CD8-positive, alpha-beta memory T cell (primary cell): ENCODE measurements at regions not wholly inside any gene's neighbourhood (a gene's known extent, or its start where the extent isn't known, plus 50 kb on each side); places are given as distances from the start of the nearest gene placed in this dataset.
"Not testable (repeated sequence)": the region's sequence is repeated elsewhere in the genome, so short reads cannot be mapped to it uniquely, and the experiment has no call there.

Experiments
- CTCF ChIA-PET: fragments of 350-600 bp; sonication (Branson Sonifier 250); formaldehyde crosslinking; loops from one replicate; lab custom pipeline; 2021; ENCODE audit warnings: antibody characterized with exemption; lab: Charles Lee
- POLR2A ChIA-PET: fragments of 350-600 bp; sonication (Branson Sonifier 250); formaldehyde crosslinking; loops from one replicate; lab custom pipeline; 2021; ENCODE audit warnings: antibody characterized with exemption; lab: Charles Lee
- DNase-seq, 5 donors: peaks; one replicate each; pipeline versions ENCODE4 v3.0.0 to v3.0.0-alpha.2; 2020 to 2022; ENCODE audit warnings: mixed read lengths in 1 of 5
- H3K27ac ChIP-seq: one replicate; pipeline ENCODE4 v1.7.0; 2013; ENCODE audit warnings: low read depth, mild to moderate bottlenecking, low read length, moderate library complexity
- H3K27me3 ChIP-seq: 2 replicates; pipeline ENCODE4 v1.7.0; 2013; ENCODE audit warnings: low read length, mild to moderate bottlenecking; ENCODE audit not compliant: insufficient read depth, poor library complexity, severe bottlenecking
- H3K36me3 ChIP-seq: 2 replicates; pipeline ENCODE4 v1.7.0; 2013; ENCODE audit warnings: mild to moderate bottlenecking, low read length, moderate library complexity; ENCODE audit not compliant: insufficient read depth
- H3K4me1 ChIP-seq: 2 replicates; pipeline ENCODE4 v1.7.0; 2013; ENCODE audit warnings: mild to moderate bottlenecking, low read length, moderate library complexity; ENCODE audit not compliant: insufficient read depth
- H3K4me3 ChIP-seq: 2 replicates; pipeline ENCODE4 v1.7.0; 2013; ENCODE audit warnings: mild to moderate bottlenecking, low read length
- H3K9me3 ChIP-seq: 2 replicates; pipeline ENCODE4 v1.7.0; 2013; ENCODE audit warnings: mild to moderate bottlenecking, low read length
- H3K27ac Mint-ChIP-seq, 8 donors: one replicate each; pipeline ENCODE4 v1.8.0; 2020 to 2021; ENCODE audit warnings: mixed read lengths in 8 of 8, mild to moderate bottlenecking in 6 of 8, inconsistent platforms in 3 of 8, moderate library complexity in 3 of 8
- H3K27me3 Mint-ChIP-seq, 2 donors: one replicate each; pipeline ENCODE4 v1.8.0; 2020 to 2021; ENCODE audit warnings: mixed read lengths in 2 of 2, mild to moderate bottlenecking in 1 of 2, moderate library complexity in 1 of 2
- H3K36me3 Mint-ChIP-seq, 3 donors: one replicate each; pipeline ENCODE4 v1.8.0; 2020 to 2021; ENCODE audit warnings: mixed read lengths in 3 of 3, inconsistent platforms in 1 of 3, mild to moderate bottlenecking in 1 of 3
- H3K4me1 Mint-ChIP-seq, 3 donors: one replicate each; pipeline ENCODE4 v1.8.0; 2020 to 2021; ENCODE audit warnings: mixed read lengths in 3 of 3, inconsistent platforms in 1 of 3, mild to moderate bottlenecking in 1 of 3
- H3K4me3 Mint-ChIP-seq, 7 donors: one replicate each; pipeline ENCODE4 v1.8.0; 2020 to 2021; ENCODE audit warnings: mixed read lengths in 7 of 7, mild to moderate bottlenecking in 6 of 7, moderate library complexity in 4 of 7, inconsistent platforms in 2 of 7
- H3K9me3 Mint-ChIP-seq, 5 donors: one replicate each; pipeline ENCODE4 v1.8.0; 2020 to 2022; ENCODE audit warnings: mixed read lengths in 5 of 5, mild to moderate bottlenecking in 3 of 5, moderate library complexity in 2 of 5, inconsistent platforms in 1 of 5

DNA sequence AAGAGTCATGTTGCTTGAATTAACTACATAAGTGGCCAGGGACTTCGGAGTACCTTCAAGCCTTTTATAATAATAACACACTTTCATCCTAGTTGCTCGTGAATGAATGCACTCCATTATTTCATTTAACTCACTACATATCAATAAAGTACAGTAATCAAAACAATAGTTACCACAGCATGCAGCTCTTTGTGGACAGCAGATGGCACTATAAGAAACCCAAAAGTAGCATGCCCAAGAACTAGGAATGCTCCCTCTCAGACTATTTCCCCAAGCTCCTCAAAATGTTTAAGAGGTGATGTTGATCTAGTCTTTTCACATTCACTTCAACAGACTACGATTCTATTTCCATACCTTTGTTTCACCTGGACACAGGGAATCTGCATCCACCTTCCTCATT, 500.8 kb upstream of the DIAPH2 start:
- Mint-ChIP-seq H3K36me3 (no peaks in the 10 kb centered on the region), H3K4me1 (no peaks in the 10 kb centered on the region), H3K9me3 (peaks cover 0 to 6% (median 3%) of the 10 kb centered on the region in 5 donors), H3K27me3 (peaks cover 0 to 4% of the 10 kb centered on the region in 2 donors), H3K4me3 (no peak overlapping the region), H3K27ac (no peak overlapping the region)
- POLR2A ChIA-PET = no interaction called here
- Histone ChIP-seq H3K36me3 (no peaks in the 10 kb centered on the region), H3K4me3 (no peak overlapping the region), H3K4me1 (no peaks in the 10 kb centered on the region), H3K9me3 (no peaks in the 10 kb centered on the region), H3K27ac (no peak overlapping the region), H3K27me3 (no peaks in the 10 kb centered on the region)
- CTCF ChIA-PET = no interaction called here
- DNase-seq = no peak

DNA sequence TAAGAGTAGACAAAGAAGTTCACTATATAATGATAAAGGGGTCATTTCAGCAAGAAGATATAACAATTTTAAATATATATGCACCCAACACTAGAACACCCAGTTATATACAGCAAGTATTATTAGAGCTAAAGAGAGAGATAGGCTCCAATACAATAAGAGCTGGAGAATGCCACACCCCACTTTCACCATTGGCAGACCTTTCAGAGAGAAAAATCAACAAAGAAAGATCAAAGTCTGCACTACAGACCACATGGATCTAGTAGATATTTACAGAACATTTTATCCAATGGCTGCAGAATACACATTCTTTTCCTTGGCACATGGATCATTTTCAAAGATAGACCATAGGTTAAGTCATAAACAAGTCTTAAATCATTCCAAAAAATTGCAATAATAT, 479.7 kb upstream of the DIAPH2 start:
- no peak for DNase-seq
- H3K4me1 ChIP-seq = no peaks in the 10 kb centered on the region
- Mint-ChIP-seq H3K4me1 (no peaks in the 10 kb centered on the region), H3K27me3 (peaks cover 0 to 2% of the 10 kb centered on the region in 2 donors), H3K27ac (no peak overlapping the region), H3K4me3 (no peak overlapping the region), H3K9me3 (peaks cover 0 to 4% (median 0%) of the 10 kb centered on the region in 5 donors), H3K36me3 (no peaks in the 10 kb centered on the region)
- no peaks in the 10 kb centered on the region for H3K27me3 ChIP-seq
- H3K36me3 ChIP-seq = no peaks in the 10 kb centered on the region
- no peak overlapping the region for H3K4me3 ChIP-seq
- no peaks in the 10 kb centered on the region for H3K9me3 ChIP-seq
- ChIA-PET CTCF (no interaction called here), POLR2A (no interaction called here)
- H3K27ac ChIP-seq = no peak overlapping the region

DNA sequence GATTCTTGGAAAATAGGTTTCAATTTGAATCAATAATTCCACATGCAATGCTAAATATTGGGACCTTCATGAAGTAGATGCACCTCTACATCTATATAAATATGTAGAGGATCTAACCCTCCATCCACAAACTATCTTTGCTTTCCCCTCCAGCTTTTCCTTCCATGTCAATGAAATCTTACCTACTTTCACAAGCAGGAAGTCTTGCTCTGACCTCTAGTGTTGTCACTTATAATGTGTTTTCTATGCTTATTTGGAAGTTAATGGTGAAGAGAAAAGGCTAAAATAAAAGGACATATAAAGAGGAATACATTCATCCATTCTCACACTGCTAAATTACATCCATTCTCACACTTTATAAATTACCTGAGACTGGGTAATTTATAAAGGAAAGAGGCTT, 472.7 kb upstream of the DIAPH2 start:
- Mint-ChIP-seq H3K4me1 (no peaks in the 10 kb centered on the region), H3K27me3 (no peaks in the 10 kb centered on the region), H3K27ac (no peak overlapping the region), H3K4me3 (no peak overlapping the region), H3K36me3 (no peaks in the 10 kb centered on the region), H3K9me3 (peaks cover 0 to 6% (median 3%) of the 10 kb centered on the region in 5 donors)
- Histone ChIP-seq H3K4me3 (no peak overlapping the region), H3K4me1 (no peaks in the 10 kb centered on the region), H3K27me3 (no peaks in the 10 kb centered on the region), H3K36me3 (no peaks in the 10 kb centered on the region), H3K9me3 (no peaks in the 10 kb centered on the region), H3K27ac (no peak overlapping the region)
- no peak for DNase-seq
- ChIA-PET CTCF (no interaction called here), POLR2A (no interaction called here)

DNA sequence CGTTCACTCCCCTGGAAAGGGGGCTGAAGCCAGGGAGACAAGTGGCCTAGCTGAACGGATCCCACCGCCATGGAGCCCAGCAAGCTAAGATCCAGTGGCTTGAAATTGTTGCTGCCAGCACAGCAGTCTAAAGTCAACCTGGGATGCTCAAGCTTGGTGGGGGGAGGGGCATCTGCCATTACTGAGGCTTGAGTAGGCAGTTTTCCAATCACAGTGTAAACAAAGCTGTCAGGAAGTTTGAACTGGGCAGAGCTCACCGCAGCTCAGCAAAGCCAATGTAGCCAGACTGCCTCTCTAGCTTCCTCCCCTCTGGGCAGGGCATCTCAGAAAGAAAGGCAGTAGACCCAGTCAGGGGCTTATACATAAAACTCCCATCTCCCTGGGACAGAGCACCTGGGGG, 470.0 kb upstream of the DIAPH2 start:
- H3K4me1 ChIP-seq, H3K4me3 ChIP-seq, CTCF ChIA-PET, H3K4me3 Mint-ChIP-seq, DNase-seq, H3K9me3 ChIP-seq, H3K9me3 Mint-ChIP-seq, H3K27ac Mint-ChIP-seq, H3K36me3 ChIP-seq, H3K36me3 Mint-ChIP-seq, POLR2A ChIA-PET, H3K4me1 Mint-ChIP-seq, H3K27me3 ChIP-seq, H3K27ac ChIP-seq, H3K27me3 Mint-ChIP-seq: not testable (repeated sequence)

DNA sequence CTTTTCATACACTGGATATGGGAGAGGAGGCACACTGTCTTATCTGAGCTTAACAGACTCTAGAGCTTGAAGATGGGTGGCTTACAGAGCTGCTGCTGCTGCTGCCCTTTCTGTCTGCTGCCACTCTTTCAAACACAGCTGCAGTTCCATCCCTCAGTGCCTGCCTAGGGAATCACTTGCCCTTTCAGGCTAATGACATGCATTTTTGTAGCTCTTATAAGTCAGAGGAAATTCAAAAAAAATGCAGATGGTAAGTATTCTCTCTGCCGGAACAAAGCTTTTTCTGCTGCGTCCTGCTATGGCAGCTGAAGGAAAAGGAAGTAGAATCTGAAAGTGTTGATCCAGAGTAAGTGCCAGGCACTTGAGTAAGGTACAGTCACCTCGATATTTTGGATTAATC, 460.4 kb upstream of the DIAPH2 start:
- Mint-ChIP-seq H3K27me3 (peaks cover 0 to 2% of the 10 kb centered on the region in 2 donors), H3K27ac (no peak overlapping the region), H3K36me3 (no peaks in the 10 kb centered on the region), H3K9me3 (peaks cover 0 to 2% (median 0%) of the 10 kb centered on the region in 5 donors), H3K4me3 (no peak overlapping the region), H3K4me1 (no peaks in the 10 kb centered on the region)
- no peak overlapping the region for H3K27ac ChIP-seq
- H3K36me3 ChIP-seq = no peaks in the 10 kb centered on the region
- H3K27me3 ChIP-seq = no peaks in the 10 kb centered on the region
- H3K4me3 ChIP-seq = no peak overlapping the region
- no peaks in the 10 kb centered on the region for H3K4me1 ChIP-seq
- ChIA-PET CTCF (no interaction called here), POLR2A (no interaction called here)
- DNase-seq = no peak
- no peaks in the 10 kb centered on the region for H3K9me3 ChIP-seq

DNA sequence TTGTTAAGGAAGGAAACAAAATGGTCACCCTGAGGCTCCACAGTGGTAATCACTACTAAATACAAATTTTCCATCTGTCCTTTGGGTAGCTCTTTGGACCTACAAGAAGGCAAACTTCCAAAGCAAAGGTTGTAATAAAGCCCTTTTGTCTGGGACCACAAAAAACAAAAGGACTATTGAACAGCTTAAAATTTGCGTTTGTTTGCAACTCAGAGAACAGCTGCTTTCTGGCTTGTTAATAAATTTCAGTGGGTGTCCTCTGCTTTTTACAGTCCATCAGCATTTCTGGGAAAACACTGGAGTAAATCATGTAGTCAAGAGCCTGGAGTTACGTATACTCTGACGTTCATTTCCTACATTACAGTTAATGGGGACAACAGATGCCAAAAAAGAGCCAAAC, 439.7 kb upstream of the DIAPH2 start:
- Mint-ChIP-seq H3K36me3 (no peaks in the 10 kb centered on the region), H3K9me3 (peaks cover 0 to 8% (median 0%) of the 10 kb centered on the region in 5 donors), H3K27me3 (no peaks in the 10 kb centered on the region), H3K4me3 (no peak overlapping the region), H3K4me1 (no peaks in the 10 kb centered on the region), H3K27ac (no peak overlapping the region)
- Histone ChIP-seq H3K27ac (no peak overlapping the region), H3K36me3 (no peaks in the 10 kb centered on the region), H3K9me3 (no peaks in the 10 kb centered on the region), H3K4me1 (no peaks in the 10 kb centered on the region), H3K27me3 (no peaks in the 10 kb centered on the region), H3K4me3 (no peak overlapping the region)
- no peak for DNase-seq
- POLR2A ChIA-PET = no interaction called here
- CTCF ChIA-PET = no interaction called here

DNA sequence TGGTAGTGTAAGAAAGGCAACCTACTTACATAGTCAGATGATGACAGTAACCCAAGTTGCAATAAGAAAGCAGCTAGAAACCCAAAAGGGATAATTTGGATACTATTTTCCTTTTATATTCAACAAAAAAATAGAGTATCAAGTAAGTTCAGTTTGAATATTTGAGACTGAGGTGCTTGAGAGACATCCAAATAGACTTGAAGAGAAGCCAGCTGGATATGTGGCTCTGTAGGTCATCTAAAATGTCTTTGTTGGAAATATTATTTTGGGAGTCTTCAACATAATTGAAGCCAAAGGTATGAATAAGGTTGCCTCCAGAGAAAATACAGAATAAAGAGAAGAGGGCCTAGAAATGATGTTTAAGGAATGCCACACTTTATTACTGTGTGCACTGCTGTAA, 438.2 kb upstream of the DIAPH2 start:
- Histone ChIP-seq H3K36me3 (no peaks in the 10 kb centered on the region), H3K27me3 (no peaks in the 10 kb centered on the region), H3K9me3 (no peaks in the 10 kb centered on the region), H3K4me3 (no peak overlapping the region), H3K4me1 (no peaks in the 10 kb centered on the region), H3K27ac (no peak overlapping the region)
- no peak for DNase-seq
- no peak overlapping the region for H3K4me3 Mint-ChIP-seq
- H3K4me1 Mint-ChIP-seq = no peaks in the 10 kb centered on the region
- no peaks in the 10 kb centered on the region for H3K27me3 Mint-ChIP-seq
- H3K27ac Mint-ChIP-seq = no peak overlapping the region
- ChIA-PET POLR2A (no interaction called here), CTCF (no interaction called here)
- H3K36me3 Mint-ChIP-seq = no peaks in the 10 kb centered on the region
- H3K9me3 Mint-ChIP-seq = peaks cover 0 to 5% (median 0%) of the 10 kb centered on the region in 5 donors
